GM12878 (cell line): ENCODE measurements at regions not wholly inside any gene's neighbourhood (a gene's known extent, or its start where the extent isn't known, plus 50 kb on each side); places are given as distances from the start of the nearest gene placed in this dataset.

Experiments
- ATAC-seq: fragments of 200-7000 bp; cut with Tn5 transposase; 3 replicates; pipeline ENCODE4 v1.9.1; 2020; ENCODE audit warnings: mild to moderate bottlenecking, moderate library complexity
- BruUV-seq: library from RNA; stranded (reverse); fragments of 400-500 nt; replicated peaks from 2 replicates; lab custom pipeline; 2021; lab: Mats Ljungman, UMichigan
- CTCF ChIA-PET: fragments of 300-600 bp; sonication (Branson Sonifier 250); formaldehyde crosslinking; extraction: SDS; loops from one replicate; lab custom pipeline; 2021; ENCODE audit warnings: inconsistent platforms; lab: Yijun Ruan, JAX
- POLR2A ChIA-PET: fragments of 350-600 bp; formaldehyde crosslinking; extraction: SDS; loops from one replicate; lab custom pipeline; 2021; ENCODE audit warnings: inconsistent platforms; lab: Charles Lee
- RAD21 ChIA-PET: fragments of 300-600 bp; sonication (Branson Sonifier 250); formaldehyde crosslinking; loops from one replicate; lab custom pipeline; 2023; ENCODE audit warnings: antibody characterized with exemption; ENCODE audit not compliant: unreplicated experiment; lab: Charles Lee
- SMC1A ChIA-PET: fragments of 300-600 bp; sonication (Branson Sonifier 250); formaldehyde crosslinking; loops from one replicate; lab custom pipeline; 2023; ENCODE audit not compliant: unreplicated experiment, uncharacterized antibody; lab: Charles Lee
- DNase-seq: peaks from one replicate; pipeline ENCODE4 v3.0.0-alpha.2; 2011; ENCODE audit warnings: low read depth, low spot score
- FAIRE-seq: peaks from 3 replicates; lab custom pipeline; 2011; peaks lifted over from hg19 to GRCh38; lab: Jason Lieb, UNC
- H2AFZ ChIP-seq: 2 replicates; pipeline ENCODE4 v1.6.0; 2011; ENCODE audit warnings: low read depth, low read length, control low read depth; ENCODE audit not compliant: control insufficient read depth
- H3K27ac ChIP-seq: 2 replicates; pipeline ENCODE4 v1.5.1; 2011; ENCODE audit warnings: control low read depth; ENCODE audit not compliant: control insufficient read depth, insufficient read depth
- H3K27me3 ChIP-seq, 2 experiments: replicated peaks in 1 of 2; 2 replicates each; pipeline versions ENCODE4 v1.6.0 to v1.6.1; 2011; ENCODE audit warnings: low read length in 1 of 2; ENCODE audit not compliant: control insufficient read depth in 2 of 2, insufficient read depth in 2 of 2
- H3K36me3 ChIP-seq, 2 experiments: 2 replicates each; pipeline ENCODE4 v1.5.1; 2011; ENCODE audit warnings: low read length in 1 of 2; ENCODE audit not compliant: control insufficient read depth in 2 of 2, insufficient read depth in 2 of 2
- H3K4me1 ChIP-seq: 2 replicates; pipeline ENCODE4 v1.6.1; 2011; ENCODE audit warnings: mild to moderate bottlenecking, low read length, moderate library complexity, mixed read lengths; ENCODE audit not compliant: control insufficient read depth, insufficient read depth
- H3K4me2 ChIP-seq: 2 replicates; pipeline ENCODE4 v1.6.0; 2011; ENCODE audit warnings: control low read depth; ENCODE audit not compliant: control insufficient read depth, insufficient read depth
- H3K4me3 ChIP-seq: fragments of 200-600 bp; sonication (generic); 2 replicates; pipeline ENCODE4 v1.5.1; 2016
- H3K79me2 ChIP-seq: 2 replicates; pipeline ENCODE4 v1.6.0; 2011; ENCODE audit warnings: low read length; ENCODE audit not compliant: control insufficient read depth, insufficient read depth
- H3K9ac ChIP-seq: 2 replicates; pipeline ENCODE4 v1.8.0; 2011; ENCODE audit warnings: low read length, control low read depth, mixed read lengths; ENCODE audit not compliant: control insufficient read depth, insufficient read depth
- H3K9me3 ChIP-seq: replicated peaks from 3 replicates; pipeline ENCODE4 v1.5.1; 2011; ENCODE audit warnings: mild to moderate bottlenecking, low read length; ENCODE audit not compliant: control insufficient read depth, insufficient read depth
- H4K20me1 ChIP-seq: 2 replicates; pipeline ENCODE4 v1.6.0; 2011; ENCODE audit not compliant: control insufficient read depth, insufficient read depth
- BCLAF1 ChIP-seq: fragments of 450-650 bp; IDR thresholded peaks from 2 replicates; pipeline ENCODE4 v1.6.1; 2017; ENCODE audit warnings: antibody characterized with exemption, mild to moderate bottlenecking, moderate library complexity
- CTCF ChIP-seq, 3 experiments: IDR thresholded peaks in 2 of 3; conservative IDR thresholded peaks in 1 of 3; 2 replicates each; pipeline ENCODE4 v1.5.1; 2011; ENCODE audit warnings: low read depth in 3 of 3, low read length in 3 of 3, mild to moderate bottlenecking in 3 of 3, control low read depth in 2 of 3, moderate library complexity in 2 of 3, inconsistent platforms in 1 of 3, mixed read lengths in 1 of 3; ENCODE audit not compliant: control insufficient read depth in 2 of 3, insufficient read depth in 1 of 3; ENCODE audit errors: extremely low read depth in 1 of 3
- ETV6 ChIP-seq, 2 experiments: fragments of 450-650 bp in 1 of 2; IDR thresholded peaks in 1 of 2; conservative IDR thresholded peaks in 1 of 2; 2 replicates each; pipeline ENCODE4 v1.6.1; 2014; ENCODE audit warnings: antibody characterized with exemption in 1 of 2, borderline replicate concordance in 1 of 2, low read depth in 1 of 2, mild to moderate bottlenecking in 1 of 2, moderate library complexity in 1 of 2
- GABPA ChIP-seq: IDR thresholded peaks from 2 replicates; pipeline ENCODE4 v1.6.1; 2014; ENCODE audit warnings: antibody characterized with exemption, low read depth, mild to moderate bottlenecking, inconsistent platforms
- IRF4 ChIP-seq: IDR thresholded peaks from 2 replicates; pipeline ENCODE4 v1.6.1; 2011; ENCODE audit warnings: low read depth, low read length
- MAX ChIP-seq: IDR thresholded peaks from 2 replicates; pipeline ENCODE4 v1.6.1; 2012; ENCODE audit warnings: low read depth, low read length, improper control_type of control experiment
- MEF2B ChIP-seq: fragments of 450-650 bp; IDR thresholded peaks from 2 replicates; pipeline ENCODE4 v1.6.1; 2018; ENCODE audit warnings: mild to moderate bottlenecking, moderate library complexity; ENCODE audit not compliant: partially characterized antibody, poor library complexity, severe bottlenecking
- SMAD5 ChIP-seq: IDR thresholded peaks from 2 replicates; pipeline ENCODE4 v1.6.1; 2016; ENCODE audit warnings: antibody characterized with exemption, low read depth
- SPI1 ChIP-seq: IDR thresholded peaks from 2 replicates; pipeline ENCODE4 v1.6.1; 2011; ENCODE audit warnings: low read depth, mild to moderate bottlenecking, low read length, moderate library complexity, borderline replicate concordance; ENCODE audit not compliant: insufficient read depth
- SRF ChIP-seq, 2 experiments: IDR thresholded peaks; 2 replicates each; pipeline ENCODE4 v1.6.1; 2011; ENCODE audit warnings: low read depth in 2 of 2, low read length in 2 of 2, mild to moderate bottlenecking in 1 of 2, moderate library complexity in 1 of 2
- TCF3 ChIP-seq: IDR thresholded peaks from 2 replicates; pipeline ENCODE4 v1.6.1; 2012; ENCODE audit warnings: low read depth, mild to moderate bottlenecking, low read length, borderline replicate concordance; ENCODE audit not compliant: insufficient read depth
- USF2 ChIP-seq: IDR thresholded peaks from 2 replicates; pipeline ENCODE4 v1.6.1; 2011; ENCODE audit warnings: low read depth, low read length, improper control_type of control experiment, borderline replicate concordance
- ZBTB4 ChIP-seq: fragments of 450-650 bp; formaldehyde crosslinking; IDR thresholded peaks from 2 replicates; pipeline ENCODE4 v1.4.0; 2022; ENCODE audit warnings: mild to moderate bottlenecking, moderate library complexity
- WGBS: methylation state at CpG from one replicate; pipeline ENCODE4 v1.1.6; 2016; ENCODE audit warnings: low lambda C conversion rate; ENCODE audit not compliant: insufficient replicate concordance, insufficient coverage; ENCODE audit errors: missing lambda C conversion rate; 5-methylcytosine and 5-hydroxymethylcytosine counted together
- in situ Hi-C: fragments of 300-500 bp; cut with MboI; formaldehyde crosslinking; loops from 9 replicates; pipeline ENCODE4 v1.14.3; 2018; ENCODE audit warnings: mixed read lengths
- intact Hi-C: fragments of 100-400 bp; cut with micrococcal nuclease; formaldehyde crosslinking; loops from one replicate; pipeline ENCODE4 v1.14.2; 2022; ENCODE audit not compliant: unreplicated experiment

- BruUV-seq: no TSS peak
- no peak overlapping the region for H3K9ac ChIP-seq
- H3K4me1 ChIP-seq: no peaks in the 10 kb centered on the region
- ChIA-PET SMC1A (no interaction called here), RAD21 (no interaction called here), POLR2A (no interaction called here), CTCF (interaction anchor here (0.6 to 1.4 kb wide), 4 partner anchors 11 to 1917 kb away, joined by 3 to 12 read pairs (median 3); no protein-coding TSS in a partner anchor)
- FAIRE-seq: no peak
- H3K4me2 ChIP-seq: no peak overlapping the region
- no peaks in the 10 kb centered on the region for H3K36me3 ChIP-seq
- H3K9me3 ChIP-seq: no peaks in the 10 kb centered on the region
- H3K4me3 ChIP-seq: no peak overlapping the region
- in situ Hi-C loops: no loop called here
- no peak for ATAC-seq
- H4K20me1 ChIP-seq: no peaks in the 10 kb centered on the region
- intact Hi-C loops: loop anchor here (5.0 kb wide), 1 partner anchor 1916 kb away; no protein-coding TSS in a partner anchor
- DNase-seq: no peak
- H2AFZ ChIP-seq: no peak overlapping the region
- no peak overlapping the region for H3K27ac ChIP-seq
- WGBS: 69% methylated on average over 25 of the region's 25 CpGs
- H3K79me2 ChIP-seq: no peaks in the 10 kb centered on the region
- H3K27me3 ChIP-seq: peaks cover 0 to 4% of the 10 kb centered on the region in 2 experiments; a peak in 3 of 4 replicates
- TF ChIP-seq TCF3: no peak
- TF ChIP-seq BCLAF1: no peak
- TF ChIP-seq SPI1: no peak
- no peak for TF ChIP-seq SMAD5
- no peak for TF ChIP-seq MEF2B
- TF ChIP-seq CTCF (IDR thresholded peaks at IDR 0.05 in 2 of 3, conservative IDR thresholded peaks at IDR 0.05 in 1 of 3; ENCODE audit: control insufficient read depth in 2 of 3, extremely low read depth in 1 of 3, insufficient read depth in 1 of 3, low read depth in 3 of 3, low read length in 3 of 3): no peak
- no peak for TF ChIP-seq IRF4
- TF ChIP-seq ETV6 (conservative IDR thresholded peaks at IDR 0.05 in 1 of 2, IDR thresholded peaks at IDR 0.05 in 1 of 2; ENCODE audit: borderline replicate concordance in 1 of 2, low read depth in 1 of 2): no peak
- TF ChIP-seq GABPA: no peak
- no peak for TF ChIP-seq USF2
- no peak for TF ChIP-seq ZBTB4 (CRISPR knock-in tag)
- TF ChIP-seq MAX: no peak
- TF ChIP-seq SRF (IDR thresholded peaks at IDR 0.05; ENCODE audit: low read depth in 2 of 2, low read length in 2 of 2): no peak
These were observed 84.9 kb upstream of the MKI67 start for GRCh38 chr10:128211064-128211504.
